K562 (cell line): ENCODE measurements at regions not wholly inside any gene's neighbourhood (a gene's known extent, or its start where the extent isn't known, plus 50 kb on each side); places are given as distances from the start of the nearest gene placed in this dataset.

ENCODE experiments used
- ATAC-seq: fragments of 200-7000 bp; cut with Tn5 transposase; 3 replicates; pipeline ENCODE4 v1.9.1; 2020; ENCODE audit warnings: moderate library complexity
- BruUV-seq: library from RNA; stranded (reverse); fragments of 400-500 nt; replicated peaks from 2 replicates; lab custom pipeline; 2021; lab: Mats Ljungman, UMichigan
- CTCF ChIA-PET: fragments of 300-600 bp; formaldehyde crosslinking; extraction: SDS; loops from one replicate; lab custom pipeline; 2021; ENCODE audit warnings: low intra/inter-chr PET ratio; lab: Yijun Ruan, JAX
- POLR2A ChIA-PET: fragments of 300-600, 350-650 bp; sonication (Branson Sonifier 250); formaldehyde crosslinking; extraction: SDS; loops from one replicate; lab custom pipeline; 2021; ENCODE audit warnings: antibody characterized with exemption, inconsistent platforms; lab: Yijun Ruan, JAX
- DNase-seq, 4 experiments: peaks; one replicate each; pipeline versions ENCODE4 v3.0.0 to v3.0.0-alpha.2; 2011 to 2018; ENCODE audit warnings: low spot score in 3 of 4, mixed read lengths in 3 of 4; ENCODE audit errors: extremely low read depth in 1 of 4
- FAIRE-seq: peaks from 2 replicates; lab custom pipeline; 2011; peaks lifted over from hg19 to GRCh38; lab: Jason Lieb, UNC
- H2AFZ ChIP-seq: 2 replicates; pipeline ENCODE4 v1.6.0; 2011; ENCODE audit warnings: low read depth, low read length, control low read depth, inconsistent platforms
- H3K27ac ChIP-seq: fragments of 200-600 bp; 3 replicates; pipeline ENCODE4 v1.8.0; 2011; ENCODE audit warnings: low read depth, mild to moderate bottlenecking, control low read depth, inconsistent platforms, low read length, moderate library complexity, mixed read lengths; ENCODE audit errors: extremely low read depth
- H3K27me3 ChIP-seq, 2 experiments: fragments of 300-600 bp in 1 of 2; 2 replicates in 1 of 2; 3 replicates in 1 of 2; pipeline versions ENCODE4 v1.6.0 to v1.8.0; 2011; ENCODE audit warnings: inconsistent platforms in 2 of 2, low read length in 2 of 2, mild to moderate bottlenecking in 1 of 2, mixed read lengths in 1 of 2, moderate library complexity in 1 of 2; ENCODE audit not compliant: control insufficient read depth in 2 of 2, insufficient read depth in 2 of 2
- H3K36me3 ChIP-seq: fragments of 300-600 bp; 3 replicates; pipeline ENCODE4 v1.8.0; 2011; ENCODE audit warnings: mild to moderate bottlenecking, low read length, inconsistent platforms; ENCODE audit not compliant: control insufficient read depth, insufficient read depth
- H3K4me1 ChIP-seq, 2 experiments: fragments of 200-600 bp in 1 of 2; replicated peaks in 1 of 2; 2 replicates in 1 of 2; 3 replicates in 1 of 2; pipeline versions ENCODE4 v1.5.1 to v1.8.0; 2011; ENCODE audit warnings: inconsistent platforms in 2 of 2, low read length in 2 of 2, mild to moderate bottlenecking in 1 of 2, mixed read lengths in 1 of 2, moderate library complexity in 1 of 2; ENCODE audit not compliant: control insufficient read depth in 2 of 2, insufficient read depth in 2 of 2
- H3K4me2 ChIP-seq: 2 replicates; pipeline ENCODE4 v1.6.1; 2011; ENCODE audit warnings: low read length, control low read depth, inconsistent platforms, mixed read lengths; ENCODE audit not compliant: insufficient read depth
- H3K4me3 ChIP-seq: fragments of 200-600 bp; sonication (generic), shearing (Covaris generic); 2 replicates; pipeline ENCODE4 v1.5.1; 2016; ENCODE audit warnings: control low read depth, inconsistent platforms
- H3K79me2 ChIP-seq: fragments of 200-600 bp; 3 replicates; pipeline ENCODE4 v1.8.0; 2011; ENCODE audit warnings: low read length, inconsistent platforms; ENCODE audit not compliant: control insufficient read depth, insufficient read depth
- H3K9ac ChIP-seq, 2 experiments: 2 replicates each; pipeline versions ENCODE4 v1.6.0 to v1.6.1; 2011; ENCODE audit warnings: low read depth in 2 of 2, low read length in 2 of 2, control low read depth in 1 of 2, inconsistent platforms in 1 of 2, mild to moderate bottlenecking in 1 of 2, mixed read lengths in 1 of 2; ENCODE audit not compliant: insufficient read depth in 1 of 2
- H3K9me1 ChIP-seq: one replicate; pipeline ENCODE4 v1.6.0; 2011; ENCODE audit warnings: inconsistent platforms, mild to moderate bottlenecking, low read length, moderate library complexity; ENCODE audit not compliant: control insufficient read depth, insufficient read depth
- H3K9me3 ChIP-seq: replicated peaks from 2 replicates; pipeline ENCODE4 v1.5.1; 2011; ENCODE audit warnings: low read depth, low read length, inconsistent platforms; ENCODE audit not compliant: control insufficient read depth, insufficient read depth
- H4K20me1 ChIP-seq: replicated peaks from 2 replicates; pipeline ENCODE4 v1.6.1; 2011; ENCODE audit warnings: low read length, inconsistent platforms, mixed read lengths; ENCODE audit not compliant: control insufficient read depth, insufficient read depth
- BMI1 ChIP-seq: fragments of 150-350 bp; IDR thresholded peaks from 2 replicates; pipeline ENCODE4 v1.6.1; 2014; ENCODE audit warnings: low read length
- FOXA1 ChIP-seq: fragments of 450-650 bp; IDR thresholded peaks from 2 replicates; pipeline ENCODE4 v1.6.1; 2016; ENCODE audit warnings: mild to moderate bottlenecking, borderline replicate concordance
- FOXA3 ChIP-seq, 2 experiments: fragments of 450-650 bp in 1 of 2; sonication (generic) in 1 of 2; formaldehyde crosslinking; IDR thresholded peaks in 1 of 2; conservative IDR thresholded peaks in 1 of 2; 2 replicates each; pipeline versions ENCODE4 v1.4.0 to v1.8.0; 2020 to 2022; ENCODE audit warnings: mild to moderate bottlenecking in 2 of 2, missing genetic modification reagents in 1 of 2
- FOXK2 ChIP-seq, 2 experiments: fragments of 450-650 bp; IDR thresholded peaks in 1 of 2; conservative IDR thresholded peaks in 1 of 2; 2 replicates each; pipeline ENCODE4 v1.6.1; 2016; ENCODE audit warnings: low read depth in 2 of 2, mild to moderate bottlenecking in 1 of 2
- HMG20B ChIP-seq: fragments of 250-450 bp; sonication (Bioruptor Pico); IDR thresholded peaks from 2 replicates; pipeline ENCODE4 v1.5.0; 2021; ENCODE audit warnings: mild to moderate bottlenecking
- LCOR ChIP-seq: sonication (generic); formaldehyde crosslinking; IDR thresholded peaks from 2 replicates; pipeline ENCODE4 v1.8.0; 2022; ENCODE audit warnings: mild to moderate bottlenecking, missing genetic modification reagents
- MECOM ChIP-seq: fragments of 250-450 bp; sonication (Bioruptor Pico); IDR thresholded peaks from 2 replicates; pipeline ENCODE4 v1.8.0; 2022; ENCODE audit warnings: inconsistent platforms
- MEF2D ChIP-seq: conservative IDR thresholded peaks from 2 replicates; pipeline ENCODE4 v1.6.1; 2016; ENCODE audit warnings: low read depth, missing genetic modification characterization, missing compliant biosample characterization
- NFXL1 ChIP-seq: fragments of 450-650 bp; formaldehyde crosslinking; IDR thresholded peaks from 2 replicates; pipeline ENCODE4 v1.4.0; 2021; ENCODE audit warnings: mild to moderate bottlenecking
- POU5F1 ChIP-seq: fragments of 150-350 bp; IDR thresholded peaks from 2 replicates; pipeline ENCODE4 v1.6.1; 2014; ENCODE audit warnings: borderline replicate concordance, low read length, low read depth, mild to moderate bottlenecking; ENCODE audit not compliant: partially characterized antibody
- TRIM24 ChIP-seq, 2 experiments: fragments of 450-650 bp; IDR thresholded peaks; 2 replicates each; pipeline ENCODE4 v1.6.1; 2016
- ZNF24 ChIP-seq: fragments of 450-650 bp; IDR thresholded peaks from 2 replicates; pipeline ENCODE4 v1.6.1; 2016
- ZNF780A ChIP-seq: fragments of 250-450 bp; sonication (Bioruptor Pico); IDR thresholded peaks from 2 replicates; pipeline ENCODE4 v1.5.0; 2021; ENCODE audit warnings: mild to moderate bottlenecking
- WGBS: fragments of 100-300 bp; shearing (Covaris generic); methylation state at CpG from one replicate; pipeline ENCODE4 v1.1.6; 2016; ENCODE audit warnings: low coverage, mixed read lengths; ENCODE audit not compliant: insufficient coverage; ENCODE audit errors: missing lambda C conversion rate; 5-methylcytosine and 5-hydroxymethylcytosine counted together
- in situ Hi-C: fragments of 300-500 bp; cut with MboI; formaldehyde crosslinking; loops from 4 replicates; pipeline ENCODE4 v1.15.0; 2018; ENCODE audit warnings: inconsistent platforms, mixed read lengths
- intact Hi-C: fragments of 100-400 bp; cut with micrococcal nuclease; formaldehyde crosslinking; loops from 2 replicates; pipeline ENCODE4 v1.14.2; 2022
- TF ChIP-seq, protein P1 (sequence below): fragments of 250-450 bp; sonication (Bioruptor Pico); IDR thresholded peaks from 2 replicates; pipeline ENCODE4 v1.5.0; 2021
- TF ChIP-seq, protein P2 (sequence below): IDR thresholded peaks from 2 replicates; pipeline ENCODE4 v1.6.1; 2011; ENCODE audit not compliant: insufficient read length; ENCODE audit errors: extremely low read depth
- TF ChIP-seq, protein P3 (sequence below): fragments of 450-650 bp; formaldehyde crosslinking; IDR thresholded peaks from 2 replicates; pipeline ENCODE4 v1.4.0; 2020; ENCODE audit warnings: mild to moderate bottlenecking, moderate library complexity

DNA sequence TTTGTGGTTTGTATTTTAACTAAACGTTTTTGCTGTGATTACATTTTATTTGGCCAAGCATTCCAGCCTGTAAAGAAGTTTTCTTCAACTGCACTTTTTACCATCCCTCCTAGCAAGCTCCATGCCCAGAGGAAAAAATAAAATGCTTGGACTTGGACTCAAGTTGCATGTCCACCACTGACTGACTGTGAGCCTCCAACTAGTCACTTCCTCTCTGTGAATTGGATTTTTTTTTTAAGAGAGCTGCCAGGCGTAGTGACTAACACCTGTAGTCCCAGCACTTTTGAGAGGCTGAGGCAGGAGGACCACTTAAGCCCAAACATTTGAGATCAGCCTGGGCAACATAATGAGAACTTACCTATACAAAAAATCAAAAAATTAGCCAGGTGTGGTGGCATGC, 1185.2 kb upstream of the PIK3C3 start:
- TF ChIP-seq FOXA1 (no peak), FOXK2 (conservative IDR thresholded peaks at IDR 0.05 in 1 of 2, IDR thresholded peaks at IDR 0.05 in 1 of 2; ENCODE audit: low read depth in 2 of 2) (no peak), POU5F1 (no peak), LCOR (no peak), TRIM24 (IDR thresholded peaks at IDR 0.05) (no peak), MEF2D (tag) (no peak), FOXA3 (CRISPR knock-in tag; conservative IDR thresholded peaks at IDR 0.05 in 1 of 2, IDR thresholded peaks at IDR 0.05 in 1 of 2) (no peak), ZNF780A (CRISPR knock-in tag) (no peak), MECOM (CRISPR knock-in tag) (no peak), HMG20B (CRISPR knock-in tag) (no peak), BMI1 (no peak), NFXL1 (CRISPR knock-in tag) (no peak), ZNF24 (no peak)
- TF ChIP-seq, protein P1, sequence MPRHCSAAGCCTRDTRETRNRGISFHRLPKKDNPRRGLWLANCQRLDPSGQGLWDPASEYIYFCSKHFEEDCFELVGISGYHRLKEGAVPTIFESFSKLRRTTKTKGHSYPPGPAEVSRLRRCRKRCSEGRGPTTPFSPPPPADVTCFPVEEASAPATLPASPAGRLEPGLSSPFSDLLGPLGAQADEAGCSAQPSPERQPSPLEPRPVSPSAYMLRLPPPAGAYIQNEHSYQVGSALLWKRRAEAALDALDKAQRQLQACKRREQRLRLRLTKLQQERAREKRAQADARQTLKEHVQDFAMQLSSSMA (CRISPR knock-in tag), result no peak
- TF ChIP-seq, protein P2, sequence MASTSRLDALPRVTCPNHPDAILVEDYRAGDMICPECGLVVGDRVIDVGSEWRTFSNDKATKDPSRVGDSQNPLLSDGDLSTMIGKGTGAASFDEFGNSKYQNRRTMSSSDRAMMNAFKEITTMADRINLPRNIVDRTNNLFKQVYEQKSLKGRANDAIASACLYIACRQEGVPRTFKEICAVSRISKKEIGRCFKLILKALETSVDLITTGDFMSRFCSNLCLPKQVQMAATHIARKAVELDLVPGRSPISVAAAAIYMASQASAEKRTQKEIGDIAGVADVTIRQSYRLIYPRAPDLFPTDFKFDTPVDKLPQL, result no peak
- TF ChIP-seq, protein P3, sequence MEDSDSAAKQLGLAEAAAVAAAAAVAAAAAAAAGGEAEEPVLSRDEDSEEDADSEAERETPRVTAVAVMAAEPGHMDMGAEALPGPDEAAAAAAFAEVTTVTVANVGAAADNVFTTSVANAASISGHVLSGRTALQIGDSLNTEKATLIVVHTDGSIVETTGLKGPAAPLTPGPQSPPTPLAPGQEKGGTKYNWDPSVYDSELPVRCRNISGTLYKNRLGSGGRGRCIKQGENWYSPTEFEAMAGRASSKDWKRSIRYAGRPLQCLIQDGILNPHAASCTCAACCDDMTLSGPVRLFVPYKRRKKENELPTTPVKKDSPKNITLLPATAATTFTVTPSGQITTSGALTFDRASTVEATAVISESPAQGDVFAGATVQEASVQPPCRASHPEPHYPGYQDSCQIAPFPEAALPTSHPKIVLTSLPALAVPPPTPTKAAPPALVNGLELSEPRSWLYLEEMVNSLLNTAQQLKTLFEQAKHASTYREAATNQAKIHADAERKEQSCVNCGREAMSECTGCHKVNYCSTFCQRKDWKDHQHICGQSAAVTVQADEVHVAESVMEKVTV (CRISPR knock-in tag), result no peak
- Histone ChIP-seq H3K4me1 (no peaks in the 10 kb centered on the region), H3K9me3 (no peaks in the 10 kb centered on the region), H3K4me3 (no peak overlapping the region), H2AFZ (no peak overlapping the region), H3K9me1 (no peaks in the 10 kb centered on the region), H3K79me2 (no peaks in the 10 kb centered on the region), H3K27me3 (no peaks in the 10 kb centered on the region), H3K36me3 (no peaks in the 10 kb centered on the region), H4K20me1 (no peaks in the 10 kb centered on the region), H3K9ac (no peak overlapping the region), H3K27ac (no peak overlapping the region), H3K4me2 (no peak overlapping the region)
- ChIA-PET POLR2A (no interaction called here), CTCF (no interaction called here)
- DNase-seq (no peak), ATAC-seq (no peak), FAIRE-seq (no peak)
- 0% methylated on average over 2 of the region's 2 CpGs for WGBS
- in situ Hi-C loops, result no loop called here
- BruUV-seq, result no TSS peak
- intact Hi-C loops, result no loop called here
